ENCODE measurements at regions not wholly inside any gene's neighbourhood (a gene's known extent, or its start where the extent isn't known, plus 50 kb on each side); places are given as distances from the start of the nearest gene placed in this dataset.
"Not testable (repeated sequence)": the region's sequence is repeated elsewhere in the genome, so short reads cannot be mapped to it uniquely, and the experiment has no call there.

- no peak for DNase-seq (ENCODE audit: low spot score)
Observed at GRCh38 chr1:194684636-194685035, 1498.2 kb upstream of the B3GALT2 start.

DNA sequence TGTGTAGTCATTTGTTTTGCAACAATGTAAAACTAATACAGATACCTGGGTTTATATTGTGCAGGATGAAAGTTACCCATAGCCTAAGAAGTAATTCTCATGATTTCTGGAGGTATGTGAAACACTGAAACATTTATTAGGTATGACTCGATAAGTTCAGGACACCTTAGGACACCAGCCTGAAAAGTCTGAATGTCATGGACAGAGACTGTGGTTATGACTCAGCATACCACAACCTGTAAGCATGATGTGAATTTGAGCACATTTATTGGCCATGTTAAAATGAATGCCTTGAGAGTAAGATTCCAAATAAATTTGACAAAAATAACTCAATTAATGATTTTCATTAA lies 1471.7 kb upstream of the B3GALT2 start:
- no peak for DNase-seq (ENCODE audit: low spot score)

- no peak for DNase-seq (ENCODE audit: low spot score)
Observed at GRCh38 chr1:194654956-194655355, 1468.5 kb upstream of the B3GALT2 start.

DNA sequence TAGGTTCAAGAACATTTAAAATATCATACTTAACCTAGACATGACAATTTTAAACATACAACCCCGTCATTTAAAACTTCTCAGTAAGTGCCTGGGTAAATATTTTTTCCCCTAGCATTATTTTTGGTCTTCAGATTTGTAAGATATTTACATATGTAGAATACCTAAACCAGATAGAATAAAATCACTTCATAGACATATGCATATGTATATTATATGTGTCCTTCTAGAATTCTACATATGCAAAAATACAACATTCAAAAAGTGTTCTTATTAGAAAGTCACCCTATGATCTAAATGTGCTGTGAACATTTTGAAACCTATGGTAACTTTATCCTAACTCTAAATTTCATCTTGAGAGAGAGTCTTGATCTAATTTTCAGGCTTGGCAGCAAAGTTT lies 1467.0 kb upstream of the B3GALT2 start:
- DNase-seq (ENCODE audit: low spot score), result no peak

- DNase-seq (ENCODE audit: low spot score), result no peak
Observed at GRCh38 chr1:194647118-194647517, 1460.7 kb upstream of the B3GALT2 start.

DNA sequence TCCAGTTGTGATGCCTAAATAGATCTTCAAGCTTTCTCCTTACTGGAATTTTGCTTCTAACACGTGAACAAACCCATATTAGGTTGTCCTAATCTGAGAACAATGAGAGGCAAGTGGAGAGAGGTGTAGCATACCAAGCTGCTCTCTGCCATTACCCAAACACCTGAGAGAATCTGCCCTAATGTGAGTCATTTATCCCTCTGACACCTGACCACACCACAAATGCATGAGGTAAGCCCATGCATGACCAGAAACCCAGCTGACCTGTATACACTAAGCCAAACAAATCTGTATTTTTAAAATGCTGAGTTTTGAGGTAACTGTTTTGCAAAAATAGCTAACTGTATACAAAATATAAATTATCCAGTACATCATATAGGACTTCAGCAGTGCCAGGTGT lies 1458.1 kb upstream of the B3GALT2 start:
- DNase-seq (ENCODE audit: low spot score), result no peak

GRCh38 chr1:194640322-194640721 lies 1453.9 kb upstream of the B3GALT2 start:
- DNase-seq (ENCODE audit: low spot score), result no peak

DNA sequence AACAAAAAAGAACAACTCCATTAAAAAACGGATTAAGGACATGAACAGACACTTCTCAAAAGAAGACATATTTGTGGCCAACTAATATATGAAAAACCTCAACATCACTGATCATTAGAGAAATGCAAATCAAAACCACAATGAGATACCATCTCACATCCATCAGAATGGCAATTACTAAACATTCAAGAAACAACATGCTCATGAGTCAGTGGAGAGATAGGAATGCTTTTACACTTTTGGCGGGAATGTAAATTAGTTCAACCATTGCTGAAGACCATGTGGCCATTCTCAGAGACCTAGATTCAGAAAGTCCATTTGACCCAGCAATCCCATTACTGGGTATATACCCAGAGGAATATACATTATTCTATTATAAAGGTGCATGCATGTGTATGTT lies 1442.6 kb upstream of the B3GALT2 start:
- DNase-seq (ENCODE audit: low spot score), result no peak

DNA sequence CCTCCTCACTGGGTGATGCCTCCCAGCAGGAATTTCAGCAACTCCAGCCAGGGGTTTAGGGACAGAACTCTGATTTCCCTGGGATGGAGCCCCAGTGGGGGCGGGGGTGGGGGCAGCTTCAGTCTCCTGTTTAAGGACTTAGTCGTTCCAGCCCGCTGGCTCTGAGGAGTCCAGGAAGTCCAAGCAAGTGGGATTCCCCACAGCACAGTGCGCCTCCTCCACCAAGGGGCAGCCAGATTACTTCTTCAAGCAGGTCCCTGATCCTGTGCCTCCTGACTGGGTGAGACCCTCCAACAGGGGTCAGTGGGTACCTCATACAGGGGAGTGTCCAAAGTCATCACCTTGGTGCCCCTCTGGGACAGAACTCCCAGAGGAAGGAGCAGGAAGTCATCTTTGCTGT lies 1438.4 kb upstream of the B3GALT2 start:
- no peak for DNase-seq (ENCODE audit: low spot score)

DNA sequence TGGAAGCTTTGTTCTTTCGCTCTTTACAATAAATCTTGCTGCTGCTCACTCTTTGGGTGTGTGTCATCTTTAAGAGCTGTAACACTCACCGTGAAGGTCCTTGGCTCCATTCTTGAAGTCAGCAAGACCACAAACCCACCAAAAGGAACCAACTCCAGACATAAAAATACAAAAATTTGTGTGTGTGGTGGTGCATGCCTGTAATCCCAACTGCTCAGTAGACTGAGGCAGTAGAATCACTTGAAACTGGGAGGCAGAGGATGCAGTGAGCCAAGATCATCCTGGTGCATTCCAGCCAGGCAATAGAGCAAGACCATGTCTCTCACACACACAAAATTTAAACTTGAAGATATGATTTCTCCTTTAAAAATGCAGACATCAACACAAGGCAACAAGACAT lies 1431.7 kb upstream of the B3GALT2 start:
- DNase-seq (ENCODE audit: low spot score), result no peak

GRCh38 chr1:194617272-194617671 lies 1430.9 kb upstream of the B3GALT2 start:
- not testable (repeated sequence) for DNase-seq (ENCODE audit: low spot score)

DNA sequence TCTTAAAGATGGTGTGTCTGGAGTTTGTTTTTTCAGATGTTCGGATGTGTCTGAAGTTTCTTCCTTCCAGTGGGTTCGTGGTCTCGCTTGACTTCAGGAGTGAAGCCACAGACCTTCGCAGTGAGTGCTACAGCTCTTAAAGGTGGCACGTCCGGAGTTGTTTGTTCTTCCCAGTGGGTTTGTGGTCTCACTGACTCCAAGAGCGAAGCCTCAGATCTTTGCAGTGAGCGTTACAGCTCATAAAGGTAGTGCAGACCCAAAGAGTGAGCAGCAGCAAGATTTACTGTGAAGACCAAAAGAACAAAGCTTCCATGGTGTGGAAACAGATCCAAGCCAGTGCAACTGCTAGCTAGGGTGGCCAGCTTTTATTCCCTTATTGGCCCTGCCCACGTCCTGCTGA lies 1430.4 kb upstream of the B3GALT2 start:
- DNase-seq (ENCODE audit: low spot score), result no peak

- DNase-seq (ENCODE audit: low spot score), result no peak
Observed at GRCh38 chr1:194602184-194602583, 1415.8 kb upstream of the B3GALT2 start.

- DNase-seq (ENCODE audit: low spot score), result no peak
Observed at GRCh38 chr1:194600716-194601115, 1414.3 kb upstream of the B3GALT2 start.

GRCh38 chr1:194598098-194598497 lies 1411.7 kb upstream of the B3GALT2 start:
- no peak for DNase-seq (ENCODE audit: low spot score)

- no peak for DNase-seq (ENCODE audit: low spot score)
Observed at GRCh38 chr1:194586302-194586701, 1399.9 kb upstream of the B3GALT2 start.

- DNase-seq (ENCODE audit: low spot score), result no peak
Observed at GRCh38 chr1:194584052-194584451, 1397.6 kb upstream of the B3GALT2 start.

- no peak for DNase-seq (ENCODE audit: low spot score)
Observed at GRCh38 chr1:194570476-194570875, 1384.1 kb upstream of the B3GALT2 start.

DNA sequence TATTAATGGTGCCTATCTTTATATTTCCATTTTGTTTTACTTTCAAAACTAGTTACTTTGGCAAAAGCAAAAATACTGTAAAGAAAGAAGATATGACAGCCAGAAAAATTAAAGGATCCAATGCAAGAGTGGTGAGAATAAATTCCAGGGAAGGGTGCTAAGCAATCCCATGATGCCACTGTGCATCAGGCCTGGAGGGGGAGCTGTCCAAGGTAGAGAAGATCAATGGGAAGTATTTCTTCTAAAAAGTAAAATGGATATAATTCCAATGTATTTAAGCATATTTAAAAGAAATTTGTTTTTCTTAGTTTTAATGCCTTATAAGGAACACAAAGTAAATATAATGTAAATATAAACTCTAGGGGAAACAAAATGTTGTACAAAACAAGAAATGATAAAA lies 1382.2 kb upstream of the B3GALT2 start:
- no peak for DNase-seq (ENCODE audit: low spot score)

DNA sequence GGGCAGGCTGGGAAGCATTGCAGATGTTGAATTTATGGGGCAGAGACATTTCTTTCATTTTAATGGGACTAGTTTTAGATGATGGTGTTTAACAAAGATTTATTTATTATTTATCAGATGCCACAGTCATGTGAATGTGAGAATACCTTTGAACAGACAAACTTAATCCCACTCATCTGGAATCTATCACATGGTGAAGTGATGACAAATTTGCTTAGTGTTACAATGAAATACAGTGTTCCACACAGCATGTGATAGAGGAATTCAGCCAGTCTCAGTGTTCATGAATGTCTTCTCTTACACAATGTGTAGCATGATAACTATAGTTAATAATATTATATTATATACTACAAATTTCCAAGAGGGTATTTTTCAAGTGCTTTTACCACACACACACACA lies 1361.7 kb upstream of the B3GALT2 start:
- DNase-seq (ENCODE audit: low spot score), result no peak

- DNase-seq (ENCODE audit: low spot score), result no peak
Observed at GRCh38 chr1:194544012-194544411, 1357.6 kb upstream of the B3GALT2 start.

DNA sequence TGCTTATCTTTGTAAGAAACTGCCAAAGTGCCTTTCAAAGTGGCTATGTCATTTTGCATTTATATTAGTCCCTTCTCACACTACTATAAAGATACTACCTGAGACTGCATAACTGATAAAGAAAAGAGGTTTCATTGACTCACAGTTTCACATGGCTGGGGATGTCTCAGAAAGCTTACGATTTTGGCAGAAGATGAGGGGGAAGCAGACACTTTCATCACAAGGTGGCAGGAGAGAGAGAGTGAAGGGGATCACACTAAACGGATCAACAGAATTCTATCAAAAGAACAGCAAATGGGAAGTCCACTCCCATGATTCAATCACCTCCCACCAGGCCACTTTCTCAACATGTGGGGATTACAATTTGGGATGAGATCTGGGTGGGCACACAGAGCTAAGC lies 1352.0 kb upstream of the B3GALT2 start:
- no peak for DNase-seq (ENCODE audit: low spot score)

- DNase-seq (ENCODE audit: low spot score), result no peak
Observed at GRCh38 chr1:194537521-194537920, 1351.1 kb upstream of the B3GALT2 start.

DNA sequence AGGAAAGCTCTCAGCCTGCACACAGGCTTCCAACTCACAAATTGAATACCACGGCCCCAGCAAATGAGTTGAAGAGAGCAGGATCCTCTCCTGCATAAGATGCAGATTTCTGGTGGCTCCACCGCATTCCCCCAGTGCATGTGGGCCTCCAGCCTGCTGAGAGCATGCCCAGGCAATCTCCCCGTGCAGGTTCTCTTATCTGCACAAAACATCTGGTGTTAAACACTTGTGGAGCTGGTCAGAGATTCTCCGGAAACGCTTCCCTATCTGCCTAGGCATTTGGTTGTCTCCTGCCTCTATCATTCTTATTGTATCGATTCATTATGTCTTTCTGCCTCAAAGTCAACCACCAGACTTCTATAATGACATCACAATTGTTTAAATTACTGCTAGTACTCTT lies 1349.0 kb upstream of the B3GALT2 start:
- no peak for DNase-seq (ENCODE audit: low spot score)

- DNase-seq (ENCODE audit: low spot score), result no peak
Observed at GRCh38 chr1:194534784-194535183, 1348.4 kb upstream of the B3GALT2 start.
